HPDE6-E6E7 (cell line): ENCODE measurements at regions not wholly inside any gene's neighbourhood (a gene's known extent, or its start where the extent isn't known, plus 50 kb on each side); places are given as distances from the start of the nearest gene placed in this dataset.

Source experiments
- DNase-seq: peaks from one replicate; pipeline ENCODE4 v3.0.0; 2011; ENCODE audit warnings: missing footprints; ENCODE audit errors: extremely low spot score

- DNase-seq: no peak
Measured at GRCh38 chr9:36764364-36765076, 191.8 kb downstream of the MELK start.

- no peak for DNase-seq
Measured at GRCh38 chr9:36765077-36765390, 192.3 kb downstream of the MELK start.

GRCh38 chr9:36765468-36766341, 193.0 kb downstream of the MELK start:
- no peak for DNase-seq

GRCh38 chr9:36768677-36769076, 196.0 kb downstream of the MELK start:
- no peak for DNase-seq

GRCh38 chr9:36770025-36770424, 197.3 kb downstream of the MELK start:
- DNase-seq: no peak

GRCh38 chr9:36772449-36773403, 200.0 kb downstream of the MELK start:
- DNase-seq: no peak

- no peak for DNase-seq
Measured at GRCh38 chr9:36778682-36779081, 206.0 kb downstream of the MELK start.

- DNase-seq: no peak
Measured at GRCh38 chr9:36779582-36779981, 206.9 kb downstream of the MELK start.

- no peak for DNase-seq
Measured at GRCh38 chr9:36780186-36780585, 207.5 kb downstream of the MELK start.

- DNase-seq: peak; percentile 34
Measured at GRCh38 chr9:36781533-36781932, 208.8 kb downstream of the MELK start.
